Spinal cord (tissue), 9 donors: ENCODE measurements at regions not wholly inside any gene's neighbourhood (a gene's known extent, or its start where the extent isn't known, plus 50 kb on each side); places are given as distances from the start of the nearest gene placed in this dataset.

Experiments
- DNase-seq, 6 donors: peaks; one replicate each; pipeline versions ENCODE4 v3.0.0 to v3.0.0-alpha.2; 2013 to 2015; ENCODE audit warnings: low spot score in 6 of 6, low read depth in 4 of 6
- H3K27ac ChIP-seq: one replicate; pipeline ENCODE4 v1.5.1; 2013; ENCODE audit warnings: low read depth, low read length, control low read depth
- H3K27me3 ChIP-seq: one replicate; pipeline ENCODE4 v1.6.1; 2013; ENCODE audit warnings: low read length; ENCODE audit not compliant: control insufficient read depth, insufficient read depth
- H3K36me3 ChIP-seq: one replicate; pipeline ENCODE4 v1.6.1; 2013; ENCODE audit warnings: low read length; ENCODE audit not compliant: control insufficient read depth, insufficient read depth
- H3K4me1 ChIP-seq: one replicate; pipeline ENCODE4 v1.6.1; 2013; ENCODE audit warnings: low read length; ENCODE audit not compliant: control insufficient read depth, insufficient read depth
- H3K4me3 ChIP-seq: one replicate; pipeline ENCODE4 v1.5.1; 2013; ENCODE audit warnings: low read depth, low read length, control low read depth
- H3K9me3 ChIP-seq: one replicate; pipeline ENCODE4 v1.6.1; 2013; ENCODE audit warnings: low read length; ENCODE audit not compliant: control insufficient read depth, insufficient read depth
- WGBS: methylation state at CpG from one replicate; pipeline ENCODE4 v1.1.5; 2013; ENCODE audit warnings: missing lambda C conversion rate; ENCODE audit not compliant: insufficient coverage; 5-methylcytosine and 5-hydroxymethylcytosine counted together
- donor health status: healthy.

DNA sequence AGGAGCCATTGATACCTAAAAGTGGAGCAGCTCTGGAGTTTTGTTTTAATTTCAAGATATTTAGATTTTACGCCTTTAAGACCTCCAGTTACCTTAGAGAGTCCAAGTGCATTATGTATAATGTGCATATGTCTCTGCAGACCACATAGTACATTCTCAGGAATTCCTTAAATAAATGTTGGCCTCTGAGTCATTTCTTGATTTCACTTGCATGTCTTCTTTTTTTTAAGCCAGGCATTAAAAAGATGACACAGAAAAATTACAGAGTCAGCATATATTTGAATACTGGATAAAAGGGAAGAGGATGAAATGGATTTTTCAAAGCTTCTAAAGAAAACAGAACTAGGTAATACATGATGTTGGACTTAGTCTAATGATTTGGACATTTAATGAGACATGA, 125.2 kb downstream of the TMCO5A start:
- H3K9me3 ChIP-seq = no peaks in the 10 kb centered on the region
- H3K27me3 ChIP-seq = no peaks in the 10 kb centered on the region
- WGBS = no CpG with 5 or more reads among the region's 1 CpG
- H3K27ac ChIP-seq = no peak overlapping the region
- H3K4me3 ChIP-seq = no peak overlapping the region
- H3K4me1 ChIP-seq = no peaks in the 10 kb centered on the region
- H3K36me3 ChIP-seq = no peaks in the 10 kb centered on the region
- no peak for DNase-seq

DNA sequence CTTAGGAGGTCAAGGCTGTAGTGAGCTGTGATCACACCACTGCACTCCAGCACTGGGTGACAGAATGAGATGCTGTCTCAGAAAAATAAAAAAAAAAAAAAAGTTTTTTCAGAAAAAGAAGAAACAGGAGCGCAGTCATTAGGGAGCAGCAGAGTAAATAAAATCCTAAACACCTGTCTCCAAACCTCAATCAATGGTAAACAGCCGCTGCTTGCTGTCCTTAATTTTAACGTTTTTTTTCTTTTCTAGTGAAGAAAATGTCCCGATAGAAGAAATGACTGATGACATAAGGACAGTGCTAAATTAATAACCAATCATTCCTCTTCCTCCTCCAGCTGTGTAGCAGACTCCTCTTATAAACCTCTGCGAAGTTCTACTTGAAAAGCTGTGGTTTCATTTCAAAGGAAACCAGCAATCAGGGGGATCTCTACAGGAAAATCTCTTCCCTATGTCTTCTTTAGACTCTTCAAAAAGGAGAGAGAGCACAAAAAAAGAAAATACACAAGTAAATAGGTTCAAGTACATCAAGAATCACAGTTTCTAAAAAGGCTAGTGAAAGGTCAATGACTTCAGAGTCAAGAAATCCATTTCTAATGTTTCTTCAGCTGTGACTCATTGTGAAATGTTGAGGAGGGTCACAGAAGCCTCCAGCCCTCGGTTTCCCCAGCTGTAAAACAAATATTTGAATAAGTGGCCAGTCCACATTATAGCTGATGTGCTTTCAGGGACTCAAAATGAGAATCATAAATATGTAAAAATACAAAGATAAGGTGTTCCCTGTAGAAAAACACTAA, 127.6 kb downstream of the TMCO5A start:
- H3K9me3 ChIP-seq = no peaks in the 10 kb centered on the region
- H3K4me3 ChIP-seq = no peak overlapping the region
- peak in 1 of 6 donors; percentile 25 for DNase-seq
- no peaks in the 10 kb centered on the region for H3K4me1 ChIP-seq
- H3K27ac ChIP-seq = no peak overlapping the region
- no peaks in the 10 kb centered on the region for H3K27me3 ChIP-seq
- 75% methylated on average over 1 of the region's 6 CpGs for WGBS
- H3K36me3 ChIP-seq = no peaks in the 10 kb centered on the region

DNA sequence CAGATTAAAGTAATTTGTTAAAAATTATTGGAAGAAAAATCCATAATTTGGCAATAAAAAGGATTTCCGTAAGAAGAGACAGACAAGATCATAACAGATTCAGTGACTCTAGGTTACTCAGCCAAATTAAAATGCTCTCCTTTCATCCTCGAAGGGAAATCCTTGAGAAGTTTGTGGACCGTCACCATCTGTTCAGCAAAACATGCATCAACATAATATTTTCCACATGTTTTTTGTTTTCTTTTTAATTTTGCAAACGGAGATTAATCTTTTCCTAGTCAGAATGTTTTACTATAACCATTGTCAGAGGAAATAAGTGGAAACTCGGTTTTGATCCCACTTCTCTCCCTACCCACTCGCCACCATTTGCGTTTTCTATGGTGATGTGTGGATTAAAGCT, 128.3 kb downstream of the TMCO5A start:
- DNase-seq = peak in 1 of 6 donors; percentile 11
- WGBS = 92% methylated on average over 2 of the region's 7 CpGs

DNA sequence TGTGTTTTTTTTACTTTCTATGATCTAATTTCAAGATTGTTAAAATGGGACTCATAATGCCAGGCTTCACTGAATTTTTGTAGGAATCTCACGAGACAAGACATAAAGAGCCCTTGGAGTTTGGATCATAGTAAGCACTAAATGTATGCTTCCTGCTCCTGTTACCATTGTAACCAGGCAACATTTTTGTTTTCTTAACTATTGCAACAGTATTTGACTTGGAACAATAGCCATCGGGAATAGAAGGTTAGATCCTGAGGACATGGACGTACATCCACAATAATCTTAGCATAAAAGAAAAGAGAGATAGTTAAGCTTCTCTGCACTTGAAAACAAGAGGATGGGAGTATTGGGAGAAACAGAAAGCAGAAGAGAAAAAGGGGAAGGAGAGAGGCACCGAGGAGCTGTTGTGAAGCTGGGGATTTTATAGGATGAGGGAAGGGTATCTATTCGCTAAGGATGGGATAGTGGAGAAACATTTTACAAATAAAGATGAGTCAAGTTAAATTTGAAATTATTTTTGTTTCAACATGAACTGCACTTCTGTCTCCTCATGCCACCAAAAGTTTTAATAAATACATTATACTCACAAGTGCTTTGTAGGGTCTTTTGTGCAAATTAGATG, 131.4 kb downstream of the TMCO5A start:
- Histone ChIP-seq H3K4me3 (no peak overlapping the region), H3K4me1 (peaks cover 9% of the 10 kb centered on the region), H3K27ac (no peak overlapping the region), H3K9me3 (no peaks in the 10 kb centered on the region), H3K27me3 (no peaks in the 10 kb centered on the region), H3K36me3 (no peaks in the 10 kb centered on the region)
- DNase-seq = no peak
- 43% methylated on average over 2 of the region's 5 CpGs for WGBS

More for the DNA sequence above, 128.3 kb downstream of the TMCO5A start:
- Histone ChIP-seq H3K4me3 (no peak overlapping the region), H3K4me1 (no peaks in the 10 kb centered on the region), H3K27ac (no peak overlapping the region), H3K36me3 (no peaks in the 10 kb centered on the region), H3K9me3 (no peaks in the 10 kb centered on the region), H3K27me3 (no peaks in the 10 kb centered on the region)

DNA sequence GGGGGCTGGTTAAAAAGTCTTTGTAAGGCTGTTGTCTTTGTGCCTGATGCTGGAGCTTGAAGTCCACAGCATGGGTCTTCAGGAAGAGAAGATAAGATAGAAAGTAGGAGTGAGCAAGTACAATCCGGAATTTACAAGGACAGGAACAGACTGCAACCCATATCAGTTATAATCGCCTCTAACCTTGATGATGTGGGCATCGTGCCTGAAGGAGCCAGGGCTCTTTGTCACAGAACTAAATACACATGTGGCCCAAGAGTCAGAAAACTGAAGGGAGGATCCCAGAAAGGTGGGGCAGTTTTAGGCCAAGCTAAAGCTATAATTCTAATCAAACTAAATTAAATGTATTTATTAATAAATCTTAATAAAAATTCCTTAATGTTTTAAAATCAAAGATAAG, 132.2 kb downstream of the TMCO5A start:
- no CpG with 5 or more reads among the region's 3 CpGs for WGBS
- DNase-seq = no peak
- Histone ChIP-seq H3K4me3 (no peak overlapping the region), H3K4me1 (peaks cover 11% of the 10 kb centered on the region), H3K36me3 (no peaks in the 10 kb centered on the region), H3K27ac (no peak overlapping the region), H3K9me3 (no peaks in the 10 kb centered on the region), H3K27me3 (no peaks in the 10 kb centered on the region)

DNA sequence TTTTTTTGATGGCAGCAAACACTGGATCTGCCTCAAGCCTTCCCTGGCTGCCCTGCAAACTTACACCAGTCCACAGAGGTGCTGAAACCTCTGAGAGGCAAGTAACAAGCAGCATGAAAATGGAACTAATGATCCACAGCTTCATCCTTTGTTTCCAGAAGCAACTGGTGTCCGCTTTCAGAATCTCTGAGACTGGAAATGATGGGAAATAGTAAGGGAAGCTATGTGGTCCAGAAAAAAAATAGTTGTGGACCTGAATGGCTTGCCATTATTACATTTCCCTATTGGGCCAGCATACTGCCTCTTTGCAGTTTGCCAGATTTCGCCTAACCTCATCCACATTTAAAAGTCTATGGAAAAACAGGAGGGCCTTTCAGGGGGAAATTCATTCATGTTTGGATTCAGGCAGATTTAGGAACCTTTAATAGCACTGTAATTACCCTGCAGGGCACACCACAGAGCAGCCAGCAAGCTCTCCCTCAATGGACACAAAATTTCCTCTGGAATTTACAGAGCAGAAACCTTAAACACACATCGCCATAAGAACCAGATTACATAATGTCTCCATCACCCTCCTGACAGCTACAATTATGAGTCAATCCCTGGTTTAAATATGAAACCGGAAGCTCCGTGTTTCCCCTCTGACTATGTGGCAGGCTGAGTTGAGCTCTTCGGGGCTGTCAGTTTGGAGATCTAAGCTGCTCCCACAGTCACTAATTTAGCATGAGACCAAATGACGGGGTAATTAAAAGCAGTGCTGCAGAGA, 134.4 kb downstream of the TMCO5A start:
- WGBS = 3% methylated on average over 6 of the region's 7 CpGs
- Histone ChIP-seq H3K9me3 (no peaks in the 10 kb centered on the region), H3K4me3 (peak overlapping the region; percentile 9), H3K36me3 (no peaks in the 10 kb centered on the region), H3K27ac (peak overlapping the region; percentile 81), H3K4me1 (peaks cover 25% of the 10 kb centered on the region), H3K27me3 (no peaks in the 10 kb centered on the region)
- peak in 3 of 6 donors; percentile 31 to 84 (median 70) for DNase-seq

DNA sequence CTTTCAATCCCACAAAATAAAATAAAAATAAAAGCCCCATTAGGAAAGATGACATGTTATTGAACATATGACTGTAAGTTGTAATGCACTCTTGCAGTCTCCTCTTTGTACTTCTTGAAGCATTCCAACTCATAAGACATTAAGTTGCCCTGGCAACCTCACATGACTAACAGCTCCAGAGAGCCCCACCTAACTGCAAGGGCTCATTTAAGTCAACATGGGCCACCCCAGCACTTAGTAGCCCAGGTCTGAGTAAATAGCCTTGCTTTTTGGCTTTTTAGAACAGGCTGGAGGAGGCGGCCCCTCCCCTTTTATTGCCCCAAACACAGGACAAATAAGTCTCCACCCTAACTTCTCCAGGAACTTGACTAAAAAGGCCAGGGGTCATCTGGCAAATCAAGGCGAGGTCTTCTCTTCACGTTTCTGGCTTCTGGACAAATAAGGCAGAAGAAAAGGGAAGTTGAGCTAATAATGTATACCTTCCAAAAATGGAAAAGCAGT, 135.1 kb downstream of the TMCO5A start:
- no peaks in the 10 kb centered on the region for H3K36me3 ChIP-seq
- DNase-seq = peak in 2 of 6 donors; percentile 64 to 70
- no CpG with 5 or more reads among the region's 3 CpGs for WGBS
- peaks cover 25% of the 10 kb centered on the region for H3K4me1 ChIP-seq
- no peak overlapping the region for H3K4me3 ChIP-seq
- no peaks in the 10 kb centered on the region for H3K9me3 ChIP-seq
- peak overlapping the region; percentile 81 for H3K27ac ChIP-seq
- H3K27me3 ChIP-seq = no peaks in the 10 kb centered on the region

DNA sequence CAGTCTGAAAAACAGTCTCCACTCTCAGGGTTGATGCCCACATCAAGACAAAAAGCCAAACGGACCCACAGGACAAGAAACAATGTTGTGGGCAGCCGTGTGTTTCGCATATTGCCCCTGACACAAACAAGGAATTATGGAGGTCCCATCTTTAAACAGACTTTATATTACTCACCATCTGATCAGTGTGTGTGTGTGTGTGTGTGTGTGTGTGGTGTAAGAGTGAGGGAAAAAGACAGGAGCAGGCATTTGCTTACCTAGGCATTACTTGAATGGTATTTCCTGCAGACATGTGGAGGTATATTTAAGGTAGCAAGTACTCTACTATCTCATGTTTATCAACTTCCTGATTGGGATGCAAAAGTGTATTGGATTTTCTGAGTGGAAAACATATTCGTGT, 136.3 kb downstream of the TMCO5A start:
- Histone ChIP-seq H3K27ac (no peak overlapping the region), H3K4me3 (no peak overlapping the region), H3K27me3 (no peaks in the 10 kb centered on the region), H3K36me3 (no peaks in the 10 kb centered on the region), H3K4me1 (peaks cover 25% of the 10 kb centered on the region), H3K9me3 (no peaks in the 10 kb centered on the region)
- no CpG with 5 or more reads among the region's 4 CpGs for WGBS
- no peak for DNase-seq

DNA sequence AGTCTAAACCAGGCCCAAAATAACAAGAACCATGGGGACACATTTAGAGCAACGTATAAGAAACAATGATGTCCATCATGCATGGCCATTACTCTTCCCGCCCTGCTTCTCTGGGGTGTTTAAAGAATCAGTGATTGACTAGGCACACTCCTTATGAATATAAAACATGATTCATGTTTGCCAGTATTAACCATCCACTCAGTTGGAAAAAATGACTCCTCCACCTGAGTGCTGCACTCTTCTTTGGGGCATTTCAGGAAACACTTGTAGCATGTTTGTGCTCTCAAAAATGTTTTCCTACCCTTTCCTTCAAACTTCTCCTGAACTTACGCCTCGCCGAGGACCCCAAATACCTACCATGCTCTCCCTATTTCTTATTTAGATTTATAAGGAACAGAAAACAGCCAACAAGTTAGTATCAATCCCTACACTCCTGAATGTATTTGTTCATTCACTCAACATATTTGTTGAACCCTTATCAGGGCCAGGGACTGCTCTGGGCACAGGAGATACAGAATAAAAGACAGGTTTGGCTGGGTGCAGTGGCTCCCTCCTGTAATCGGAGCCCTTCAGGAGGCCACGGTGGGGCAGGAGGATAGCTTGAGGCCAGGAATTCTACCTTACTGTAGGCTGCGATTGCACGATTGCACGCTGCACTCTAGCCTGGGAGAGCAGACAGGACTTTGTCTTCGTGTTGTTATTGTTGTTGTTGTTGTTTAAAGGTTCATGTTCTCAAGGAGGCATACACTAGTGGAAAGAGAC, 137.0 kb downstream of the TMCO5A start:
- H3K36me3 ChIP-seq = no peaks in the 10 kb centered on the region
- no peaks in the 10 kb centered on the region for H3K9me3 ChIP-seq
- DNase-seq = no peak
- H3K4me3 ChIP-seq = no peak overlapping the region
- H3K4me1 ChIP-seq = peaks cover 25% of the 10 kb centered on the region
- peak overlapping the region; percentile 97 for H3K27ac ChIP-seq
- no peaks in the 10 kb centered on the region for H3K27me3 ChIP-seq
- WGBS = 81% methylated on average over 5 of the region's 11 CpGs
